Stimulated activated naive CD8-positive, alpha-beta T cell treated with anti-CD3 and anti-CD28 coated beads, Interleukin-15, Interleukin-2, amounts not matched to agents 100 U/mL and 50 U/mL, for 24 hours (primary cell): ENCODE measurements at regions not wholly inside any gene's neighbourhood (a gene's known extent, or its start where the extent isn't known, plus 50 kb on each side); places are given as distances from the start of the nearest gene placed in this dataset.
"Not testable (repeated sequence)": the region's sequence is repeated elsewhere in the genome, so short reads cannot be mapped to it uniquely, and the experiment has no call there.

Source experiments
- ATAC-seq: fragments of 150-1000 bp; cut with Tn5 transposase; one replicate; pipeline ENCODE4 v1.10.0; 2021
- DNase-seq: peaks from one replicate; pipeline ENCODE4 v3.0.0; 2021

DNA sequence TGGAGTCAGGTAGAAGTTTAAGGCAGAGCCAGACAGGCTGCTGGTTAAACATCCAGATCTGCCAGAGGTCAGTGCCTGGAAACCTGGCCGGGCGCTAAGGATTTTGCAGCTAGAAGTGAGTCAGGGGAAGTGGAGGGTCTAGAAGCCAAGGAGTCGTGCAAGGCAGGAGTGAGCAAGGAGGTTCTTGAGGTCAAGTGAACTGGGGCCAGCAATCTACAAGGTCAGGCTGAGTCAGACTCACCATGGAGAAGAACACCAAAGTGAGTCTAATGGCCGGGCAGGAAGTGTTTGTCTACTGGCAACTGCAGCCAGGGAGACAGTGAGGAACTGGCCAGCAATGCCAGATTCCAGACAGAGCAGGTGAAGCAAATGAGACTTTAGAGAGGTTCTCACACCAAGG, 628.2 kb downstream of the ETNK1 start:
- ATAC-seq (no peak), DNase-seq (no peak)

GRCh38 chr12:23253910-23254309, 628.9 kb downstream of the ETNK1 start:
- DNase-seq, ATAC-seq: not testable (repeated sequence)

GRCh38 chr12:23259558-23259957, 634.6 kb downstream of the ETNK1 start:
- no peak for ATAC-seq
- no peak for DNase-seq

DNA sequence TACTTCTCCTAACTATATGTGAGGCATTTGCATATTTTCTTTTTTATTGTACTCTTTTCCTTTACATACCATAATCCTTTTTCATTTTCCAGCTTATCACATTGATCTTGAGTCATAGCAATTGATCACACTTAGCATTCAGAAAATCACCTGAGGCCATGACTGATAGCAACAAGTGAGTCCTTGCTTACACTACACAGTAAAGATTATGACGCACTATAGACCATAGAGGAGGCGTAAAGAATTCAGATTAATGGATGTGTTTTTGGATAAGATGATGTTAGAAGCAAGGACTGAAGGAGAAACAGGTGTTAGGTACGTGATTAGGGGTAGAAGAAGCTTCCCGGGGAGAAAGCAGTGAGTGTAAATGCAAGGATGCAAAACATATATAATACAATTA, 637.7 kb downstream of the ETNK1 start:
- DNase-seq = no peak
- ATAC-seq = no peak

DNA sequence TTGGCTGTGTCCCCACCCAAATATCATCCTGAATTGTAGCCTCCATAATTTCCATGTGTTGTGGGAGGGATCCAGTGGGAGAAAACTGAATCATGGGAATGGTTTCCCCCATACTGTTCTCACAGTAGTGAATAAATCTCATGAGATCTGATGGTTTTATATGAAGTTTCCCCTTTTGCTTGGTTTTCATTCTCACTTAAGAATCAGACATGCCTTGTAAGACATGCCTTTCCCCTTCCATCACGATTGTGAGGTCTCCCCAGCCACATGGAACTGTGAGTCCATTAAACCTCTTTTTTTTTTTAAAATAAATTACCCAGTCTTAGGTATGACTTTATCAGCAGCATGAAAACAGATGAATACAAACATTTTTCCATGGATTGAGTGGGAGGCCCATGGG, 652.9 kb downstream of the ETNK1 start:
- DNase-seq (no peak), ATAC-seq (no peak)

DNA sequence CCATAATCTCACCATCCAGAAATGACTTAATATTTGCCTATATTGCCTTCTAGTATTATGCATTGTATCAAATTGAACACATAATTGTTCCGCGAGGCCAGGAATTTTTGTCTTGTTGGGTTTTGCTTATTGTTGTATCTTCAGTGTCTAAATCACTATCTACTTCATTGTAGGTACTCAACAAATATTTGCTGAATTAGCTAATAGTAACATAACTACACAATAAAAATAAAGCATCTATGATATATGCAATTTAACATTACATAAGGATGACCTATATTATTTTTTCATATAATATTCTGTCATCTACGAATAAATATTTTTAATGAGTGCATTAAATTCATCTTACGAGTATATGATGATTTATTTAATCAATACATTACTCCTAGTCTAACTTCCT, 656.3 kb downstream of the ETNK1 start:
- ATAC-seq = no peak
- no peak for DNase-seq

DNA sequence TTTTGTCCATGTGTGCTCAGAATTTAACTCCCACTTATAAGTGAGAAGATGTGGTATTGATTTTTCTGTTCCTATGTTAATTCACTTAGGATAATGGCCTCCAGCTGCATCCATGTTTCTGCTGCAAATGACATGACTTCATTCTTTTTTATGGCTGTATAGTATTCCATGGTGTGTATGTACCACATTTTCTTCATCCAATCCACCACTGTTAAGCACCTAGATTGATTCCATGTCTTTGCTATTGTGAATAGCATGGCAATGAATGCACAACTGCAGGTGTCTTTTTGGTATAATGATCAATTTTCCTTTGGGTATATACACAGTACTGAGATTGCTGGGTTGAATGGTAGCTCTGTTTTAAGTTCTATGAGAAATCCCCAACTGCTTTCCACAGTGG, 657.7 kb downstream of the ETNK1 start:
- no peak for ATAC-seq
- DNase-seq = no peak

DNA sequence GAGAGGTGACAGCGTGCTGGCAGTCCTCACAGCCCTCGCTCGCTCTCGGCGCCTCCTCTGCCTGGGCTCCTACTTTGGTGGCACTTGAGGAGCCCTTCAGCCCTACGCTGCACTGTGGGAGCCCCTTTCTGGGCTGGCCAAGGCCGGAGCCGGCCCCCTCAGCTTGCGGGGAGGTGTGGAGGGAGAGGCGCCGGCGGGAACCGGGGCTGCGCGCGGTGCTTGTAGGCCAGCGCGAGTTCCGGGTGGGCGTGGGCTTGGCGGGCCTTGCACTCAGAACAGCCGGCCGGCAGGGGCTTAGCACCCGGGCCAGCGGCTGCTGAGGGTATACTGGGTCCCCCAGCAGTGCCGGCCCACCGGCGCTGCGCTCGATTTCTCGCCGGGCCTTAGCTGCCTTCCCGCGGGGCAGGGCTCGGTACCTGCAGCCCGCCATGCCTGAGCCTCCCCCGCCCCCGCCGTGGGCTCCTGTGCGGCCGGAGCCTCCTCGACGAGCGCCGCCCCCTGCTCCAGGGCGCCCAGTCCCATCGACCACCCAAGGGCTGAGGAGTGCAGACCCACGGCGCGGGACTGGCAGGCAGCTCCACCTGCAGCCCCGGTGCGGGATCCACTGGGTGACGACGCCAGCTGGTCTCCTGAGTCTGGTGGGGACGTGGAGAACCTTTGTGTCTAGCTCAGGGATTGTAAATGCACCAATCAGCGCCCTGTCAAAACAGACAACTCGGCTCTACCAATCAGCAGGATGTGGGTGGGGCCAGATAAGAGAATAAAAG, 661.0 kb downstream of the ETNK1 start:
- ATAC-seq, DNase-seq: not testable (repeated sequence)

DNA sequence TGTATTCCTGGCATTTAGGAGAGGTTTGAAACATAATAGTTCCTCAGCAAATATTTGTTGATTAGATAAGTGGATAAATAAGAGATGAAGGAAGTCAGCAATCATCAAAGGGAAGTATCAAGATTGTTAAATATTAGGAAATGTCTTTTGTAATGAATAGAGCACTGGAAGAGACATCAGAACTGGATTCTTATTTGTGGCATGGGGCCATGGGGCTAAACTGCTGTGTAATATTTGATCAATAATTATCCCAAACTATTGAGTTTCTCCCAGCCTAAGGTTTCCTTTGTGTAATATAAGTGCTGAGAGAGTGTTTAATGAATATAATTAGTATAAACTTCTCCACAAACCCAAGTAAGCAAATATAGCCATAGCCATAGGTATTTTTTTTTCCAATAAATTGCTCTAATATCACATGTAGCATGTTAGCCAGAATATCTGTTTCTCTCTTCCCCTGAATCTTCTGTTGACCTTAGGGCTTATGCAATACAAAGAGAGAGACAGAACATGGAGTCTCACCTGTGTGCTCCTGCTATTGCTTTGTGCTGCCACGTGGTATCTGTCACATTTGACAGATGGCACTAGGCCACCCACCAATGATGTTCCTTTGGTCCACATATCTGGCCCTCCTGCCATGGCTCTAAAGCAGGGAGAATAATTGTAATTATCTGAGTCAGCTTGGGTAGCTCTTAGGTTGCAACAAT, 658.7 kb downstream of the SOX5 start:
- DNase-seq (no peak), ATAC-seq (no peak)

GRCh38 chr12:23303220-23303619, 646.2 kb downstream of the SOX5 start:
- ATAC-seq = no peak

GRCh38 chr12:23303821-23304220, 645.6 kb downstream of the SOX5 start:
- ATAC-seq (no peak), DNase-seq (no peak)

More at GRCh38 chr12:23303220-23303619, 646.2 kb downstream of the SOX5 start:
- DNase-seq = no peak

DNA sequence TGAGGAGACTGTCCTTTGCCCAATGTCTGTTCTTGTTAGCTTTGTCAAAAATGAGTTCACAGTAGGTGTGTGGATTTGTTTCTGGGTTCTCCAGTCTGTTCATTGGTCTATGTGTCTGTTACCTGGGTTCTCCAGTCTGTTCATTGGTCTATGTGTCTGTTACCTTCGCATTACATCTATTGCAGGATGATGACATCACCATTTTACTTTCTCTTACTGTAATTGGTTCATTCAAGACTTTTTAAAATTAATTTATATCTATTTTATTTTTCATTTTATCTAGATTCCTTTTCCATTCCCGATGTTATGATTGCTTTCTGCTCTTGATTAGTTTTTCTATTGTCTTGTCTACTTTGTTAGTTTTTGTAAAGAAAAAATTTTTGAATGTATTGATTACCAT, 615.5 kb downstream of the SOX5 start:
- DNase-seq (no peak), ATAC-seq (no peak)

DNA sequence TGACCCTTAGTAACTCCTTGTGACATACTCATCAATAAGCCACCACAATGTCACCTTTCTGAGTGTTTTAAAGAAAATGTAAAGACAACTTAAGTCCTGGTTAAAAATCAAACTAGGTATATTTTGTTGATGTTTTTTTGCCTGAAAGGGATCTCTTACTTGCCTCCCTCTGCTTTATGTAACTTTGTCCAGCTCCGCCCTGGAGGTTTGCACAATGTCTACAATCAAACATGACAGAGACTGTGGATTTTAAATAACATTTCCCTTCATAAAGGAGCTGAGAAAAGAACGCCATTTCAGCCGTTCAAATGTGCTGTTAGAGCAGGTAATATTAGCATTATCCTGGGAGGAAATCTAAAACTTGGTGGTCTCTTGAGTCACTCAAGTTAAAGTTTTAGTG, 613.9 kb downstream of the SOX5 start:
- ATAC-seq (no peak), DNase-seq (no peak)

DNA sequence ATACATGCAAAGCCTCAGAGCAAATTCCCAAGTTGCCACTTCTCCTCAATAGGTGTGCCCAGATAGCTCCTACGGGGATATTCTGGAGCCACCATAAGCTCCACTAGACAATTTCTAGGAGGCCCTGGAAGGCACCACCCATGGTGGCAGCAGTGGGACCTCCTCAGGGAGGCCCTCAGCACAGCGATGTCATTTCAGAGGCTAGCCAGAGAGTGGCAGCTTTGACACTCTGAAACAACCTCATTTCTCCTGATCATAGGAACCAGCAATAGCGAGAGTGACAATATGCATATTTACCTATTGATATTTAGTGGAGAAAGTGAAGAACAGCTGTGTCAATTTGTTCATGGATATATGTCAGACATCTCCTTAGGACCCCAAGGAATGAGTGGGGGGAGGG, 612.3 kb downstream of the SOX5 start:
- ATAC-seq (no peak), DNase-seq (no peak)

GRCh38 chr12:23340351-23340750, 609.1 kb downstream of the SOX5 start:
- DNase-seq (no peak), ATAC-seq (no peak)

DNA sequence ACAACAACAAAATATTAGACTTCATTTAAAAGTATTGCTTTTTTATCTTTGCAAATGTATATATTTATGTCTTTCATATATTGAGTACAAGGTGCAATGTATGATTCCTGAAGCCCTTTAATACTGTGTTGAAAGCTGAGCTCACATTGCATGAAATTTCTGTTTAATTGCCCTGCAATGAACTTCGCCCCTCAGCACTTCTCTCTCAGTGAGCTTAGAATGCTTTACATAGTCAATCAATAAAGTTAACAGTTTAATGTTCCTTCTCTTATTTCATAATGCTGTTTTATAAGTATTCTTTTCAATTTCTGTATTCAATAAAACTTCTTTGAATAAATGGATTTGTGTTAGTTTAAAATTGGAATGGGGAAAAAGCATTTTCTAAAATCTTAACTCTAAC, 607.1 kb downstream of the SOX5 start:
- ATAC-seq = no peak
- no peak for DNase-seq

DNA sequence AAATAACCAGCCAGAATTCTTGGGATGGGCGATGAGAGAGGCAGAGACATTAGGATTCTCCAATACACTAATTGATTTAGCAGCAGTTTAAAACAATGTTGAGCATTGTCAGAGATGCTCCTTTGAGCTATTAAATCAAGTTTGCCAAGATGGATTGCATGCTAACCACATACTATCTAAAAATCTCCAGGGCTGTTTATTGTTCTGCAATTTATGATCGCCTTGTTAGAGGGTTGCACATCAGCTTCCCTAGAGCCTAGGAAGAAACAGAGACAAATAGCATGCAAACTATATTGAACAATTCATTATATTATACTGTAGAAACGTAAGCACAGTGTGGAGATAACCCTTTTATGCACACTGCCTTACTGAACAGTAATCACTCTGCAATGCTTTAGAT, 599.9 kb downstream of the SOX5 start:
- DNase-seq (no peak), ATAC-seq (no peak)

DNA sequence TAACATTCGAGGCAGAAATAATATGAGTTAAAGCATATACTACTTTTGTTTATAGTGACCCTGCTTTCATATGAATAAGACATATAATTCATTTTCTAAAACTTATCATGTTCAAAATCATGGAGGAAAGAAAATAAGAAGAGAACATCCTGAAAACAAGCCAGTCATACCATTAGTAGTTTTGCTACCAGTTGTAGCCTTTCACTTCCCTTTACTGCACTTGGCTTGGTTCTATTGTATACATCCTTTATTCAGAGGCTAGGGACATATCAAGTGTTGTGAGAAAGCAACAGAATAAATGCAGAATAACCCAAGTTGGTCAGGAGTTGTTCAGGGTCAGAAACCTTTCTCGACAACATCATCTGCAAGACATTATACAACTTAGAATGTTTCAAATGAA, 598.7 kb downstream of the SOX5 start:
- ATAC-seq = no peak
- no peak for DNase-seq

DNA sequence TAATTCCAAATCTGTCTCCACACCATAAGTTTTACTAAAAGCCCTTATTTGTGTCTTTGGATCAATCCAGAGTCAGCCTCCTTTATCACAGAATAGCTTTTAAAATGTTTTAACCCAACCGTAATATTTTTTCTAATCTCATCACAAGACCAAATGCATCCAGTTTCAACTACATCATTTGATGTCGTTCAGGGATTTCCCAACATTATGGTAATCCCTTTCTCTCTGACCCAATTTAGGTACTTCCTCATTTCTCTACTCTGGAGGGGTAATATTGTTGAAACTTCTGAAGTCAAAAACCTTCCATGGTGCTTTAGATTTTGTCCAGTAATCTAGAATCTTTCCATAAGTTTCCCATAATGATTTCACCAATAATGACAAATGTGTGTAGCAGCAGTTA, 596.8 kb downstream of the SOX5 start:
- ATAC-seq (no peak), DNase-seq (no peak)

GRCh38 chr12:23354800-23355199, 594.7 kb downstream of the SOX5 start:
- DNase-seq = no peak
- ATAC-seq = no peak

DNA sequence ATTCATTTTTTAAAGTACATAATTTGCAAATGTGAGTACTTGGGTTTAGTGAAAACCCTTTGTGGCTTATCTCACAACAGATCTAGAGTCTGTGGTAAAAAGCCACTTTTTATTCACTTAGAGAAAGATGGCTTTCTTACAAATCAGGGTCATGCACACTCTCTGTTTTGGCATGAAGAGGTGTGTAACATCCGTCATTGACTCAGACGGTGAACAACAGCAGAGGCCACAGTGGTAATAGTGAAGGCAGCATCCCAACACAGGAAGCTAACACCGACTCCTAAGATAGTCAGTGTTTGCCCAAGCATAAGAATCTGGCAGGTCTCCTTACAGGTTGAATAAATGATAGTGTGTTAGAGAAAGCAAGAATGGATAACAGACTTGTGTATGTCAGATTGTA, 593.0 kb downstream of the SOX5 start:
- no peak for ATAC-seq
- DNase-seq = no peak

DNA sequence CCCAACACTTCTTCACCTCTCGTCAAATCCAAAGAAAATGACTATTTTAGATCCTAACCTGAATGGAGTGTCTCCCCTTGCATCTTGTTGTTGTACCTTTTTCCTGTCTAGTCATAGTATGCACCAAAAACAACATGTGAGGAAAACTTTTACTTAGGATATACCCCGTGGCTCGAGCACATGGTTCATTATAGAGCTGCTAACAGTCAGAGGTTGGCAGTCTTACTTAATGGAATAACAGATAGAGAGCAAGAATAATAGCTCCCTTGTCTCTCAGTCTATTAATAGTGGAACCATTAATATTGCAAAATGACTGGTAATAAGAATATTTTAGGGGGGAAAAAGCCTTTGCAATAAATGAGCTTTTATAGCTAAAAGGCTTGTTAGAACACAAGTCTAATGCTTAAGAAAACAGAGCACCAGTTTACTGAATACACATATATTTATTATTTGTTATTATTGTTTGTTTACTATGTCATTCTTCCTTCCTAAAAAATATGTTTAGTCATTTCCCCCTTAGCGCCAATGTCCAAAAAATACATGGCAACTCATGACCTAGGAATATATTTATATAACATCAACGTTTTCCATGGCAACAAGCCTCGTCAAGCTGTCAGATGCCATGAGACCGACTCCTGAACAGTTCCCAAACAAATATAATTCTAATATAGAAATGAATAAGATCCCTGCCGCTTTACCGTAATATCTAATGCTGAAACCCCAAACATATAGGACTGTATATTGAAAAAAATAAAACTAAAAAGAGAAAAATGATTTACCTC, 592.4 kb downstream of the SOX5 start:
- DNase-seq (no peak), ATAC-seq (no peak)
